ENCODE measurements at regions not wholly inside any gene's neighbourhood (a gene's known extent, or its start where the extent isn't known, plus 50 kb on each side); places are given as distances from the start of the nearest gene placed in this dataset.

DNA sequence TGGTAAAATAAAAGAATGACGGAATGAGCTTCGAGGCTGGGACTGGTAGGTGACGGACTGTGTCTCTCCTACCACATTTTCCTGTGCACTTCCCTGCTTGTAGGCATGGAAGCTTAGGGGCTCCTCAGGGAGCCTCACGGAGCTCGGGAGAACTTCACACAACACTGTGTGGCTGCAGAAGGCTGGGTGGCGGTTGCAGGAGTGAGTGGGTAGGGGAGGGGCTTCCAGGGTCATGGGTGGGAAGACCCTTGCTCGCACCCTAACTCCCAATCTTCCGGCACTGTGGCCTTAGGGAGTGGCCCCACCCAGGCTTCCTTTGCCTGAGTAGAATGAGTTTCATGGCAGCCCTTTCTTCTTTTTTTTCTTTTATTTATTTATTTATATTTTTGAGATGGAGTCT lies 128.6 kb downstream of the INHBB start:
- TF ChIP-seq, protein P1, sequence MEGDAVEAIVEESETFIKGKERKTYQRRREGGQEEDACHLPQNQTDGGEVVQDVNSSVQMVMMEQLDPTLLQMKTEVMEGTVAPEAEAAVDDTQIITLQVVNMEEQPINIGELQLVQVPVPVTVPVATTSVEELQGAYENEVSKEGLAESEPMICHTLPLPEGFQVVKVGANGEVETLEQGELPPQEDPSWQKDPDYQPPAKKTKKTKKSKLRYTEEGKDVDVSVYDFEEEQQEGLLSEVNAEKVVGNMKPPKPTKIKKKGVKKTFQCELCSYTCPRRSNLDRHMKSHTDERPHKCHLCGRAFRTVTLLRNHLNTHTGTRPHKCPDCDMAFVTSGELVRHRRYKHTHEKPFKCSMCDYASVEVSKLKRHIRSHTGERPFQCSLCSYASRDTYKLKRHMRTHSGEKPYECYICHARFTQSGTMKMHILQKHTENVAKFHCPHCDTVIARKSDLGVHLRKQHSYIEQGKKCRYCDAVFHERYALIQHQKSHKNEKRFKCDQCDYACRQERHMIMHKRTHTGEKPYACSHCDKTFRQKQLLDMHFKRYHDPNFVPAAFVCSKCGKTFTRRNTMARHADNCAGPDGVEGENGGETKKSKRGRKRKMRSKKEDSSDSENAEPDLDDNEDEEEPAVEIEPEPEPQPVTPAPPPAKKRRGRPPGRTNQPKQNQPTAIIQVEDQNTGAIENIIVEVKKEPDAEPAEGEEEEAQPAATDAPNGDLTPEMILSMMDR (IDR thresholded peaks at IDR 0.05): no peak
- TF ChIP-seq POLR2A (IDR thresholded peaks at IDR 0.05) (no peak), POLR2AphosphoS5 (IDR thresholded peaks at IDR 0.05) (no peak)
